ENCODE measurements at regions not wholly inside any gene's neighbourhood (a gene's known extent, or its start where the extent isn't known, plus 50 kb on each side); places are given as distances from the start of the nearest gene placed in this dataset.
"Not testable (repeated sequence)": the region's sequence is repeated elsewhere in the genome, so short reads cannot be mapped to it uniquely, and the experiment has no call there.

GRCh38 chr18:961644-962355 is 57.1 kb downstream of the ADCYAP1 start:
- peak overlapping the region in 3 of 21 experiments; percentile 31 to 43 (median 37) for H3K27ac ChIP-seq

GRCh38 chr18:963276-963675 is 58.6 kb downstream of the ADCYAP1 start:
- Histone ChIP-seq H3K4me3 (no peak overlapping the region), H3K27ac (no peak overlapping the region)

More at GRCh38 chr18:961644-962355, 57.1 kb downstream of the ADCYAP1 start:
- peak overlapping the region in 1 of 7 experiments; percentile 7 for H3K4me3 ChIP-seq

GRCh38 chr18:965921-966758 is 61.5 kb downstream of the ADCYAP1 start:
- Histone ChIP-seq H3K4me3 (no peak overlapping the region), H3K27ac (no peak overlapping the region)

- no peak overlapping the region for H3K27ac ChIP-seq
- no peak overlapping the region for H3K4me3 ChIP-seq
Measured at GRCh38 chr18:966759-967576, 62.3 kb downstream of the ADCYAP1 start.

- not testable (repeated sequence) for H3K4me3 ChIP-seq
Measured at GRCh38 chr18:968910-969309, 64.2 kb downstream of the ADCYAP1 start.

GRCh38 chr18:969311-969710 is 64.6 kb downstream of the ADCYAP1 start:
- H3K4me3 ChIP-seq, H3K27ac ChIP-seq: not testable (repeated sequence)

More at GRCh38 chr18:968910-969309, 64.2 kb downstream of the ADCYAP1 start:
- not testable (repeated sequence) for H3K27ac ChIP-seq

- H3K4me3 ChIP-seq, H3K27ac ChIP-seq: not testable (repeated sequence)
Measured at GRCh38 chr18:974606-975005, 69.9 kb downstream of the ADCYAP1 start.

GRCh38 chr18:976393-977128 is 71.9 kb downstream of the ADCYAP1 start:
- peak overlapping the region in 1 of 7 experiments; percentile 9 for H3K4me3 ChIP-seq
- H3K27ac ChIP-seq, result not testable (repeated sequence)

GRCh38 chr18:977327-977726 is 72.7 kb downstream of the ADCYAP1 start:
- H3K27ac ChIP-seq, H3K4me3 ChIP-seq: not testable (repeated sequence)

GRCh38 chr18:977732-978131 is 73.1 kb downstream of the ADCYAP1 start:
- H3K4me3 ChIP-seq, H3K27ac ChIP-seq: not testable (repeated sequence)

- H3K27ac ChIP-seq, result no peak overlapping the region
- no peak overlapping the region for H3K4me3 ChIP-seq
Measured at GRCh38 chr18:980586-980985, 75.9 kb downstream of the ADCYAP1 start.

- Histone ChIP-seq H3K4me3 (no peak overlapping the region), H3K27ac (no peak overlapping the region)
Measured at GRCh38 chr18:984004-984403, 79.3 kb downstream of the ADCYAP1 start.

- H3K4me3 ChIP-seq, result no peak overlapping the region
- H3K27ac ChIP-seq, result no peak overlapping the region
Measured at GRCh38 chr18:985212-985661, 80.6 kb downstream of the ADCYAP1 start.

- Histone ChIP-seq H3K4me3 (no peak overlapping the region), H3K27ac (no peak overlapping the region)
Measured at GRCh38 chr18:986051-986450, 81.4 kb downstream of the ADCYAP1 start.

GRCh38 chr18:986552-986951 is 81.9 kb downstream of the ADCYAP1 start:
- Histone ChIP-seq H3K4me3 (no peak overlapping the region), H3K27ac (no peak overlapping the region)

GRCh38 chr18:987325-988186 is 82.9 kb downstream of the ADCYAP1 start:
- H3K27ac ChIP-seq, result no peak overlapping the region
- no peak overlapping the region for H3K4me3 ChIP-seq

GRCh38 chr18:989425-989824 is 84.8 kb downstream of the ADCYAP1 start:
- H3K27ac ChIP-seq, result no peak overlapping the region
- H3K4me3 ChIP-seq, result no peak overlapping the region

- H3K27ac ChIP-seq, result no peak overlapping the region
- no peak overlapping the region for H3K4me3 ChIP-seq
Measured at GRCh38 chr18:990197-990596, 85.5 kb downstream of the ADCYAP1 start.

- Histone ChIP-seq H3K4me3 (no peak overlapping the region), H3K27ac (no peak overlapping the region)
Measured at GRCh38 chr18:991441-991840, 86.8 kb downstream of the ADCYAP1 start.

Data from skin epidermis (tissue), 12 donors.